Bronchial epithelial cell (primary cell): ENCODE measurements at regions not wholly inside any gene's neighbourhood (a gene's known extent, or its start where the extent isn't known, plus 50 kb on each side); places are given as distances from the start of the nearest gene placed in this dataset.

Source experiments
- DNase-seq: peaks from one replicate; pipeline ENCODE4 v3.0.0-alpha.2; 2010; ENCODE audit warnings: low read depth
- FAIRE-seq: peaks from 2 replicates; lab custom pipeline; 2011; peaks lifted over from hg19 to GRCh38; lab: Jason Lieb, UNC
- H3K27me3 ChIP-seq: 2 replicates; pipeline ENCODE4 v1.5.1; 2011; ENCODE audit warnings: low read length; ENCODE audit not compliant: control insufficient read depth, insufficient read depth
- H3K36me3 ChIP-seq: 2 replicates; pipeline ENCODE4 v1.5.1; 2011; ENCODE audit warnings: low read length; ENCODE audit not compliant: control insufficient read depth, insufficient read depth
- H3K4me3 ChIP-seq: 2 replicates; pipeline ENCODE4 v1.5.1; 2011; ENCODE audit warnings: mild to moderate bottlenecking, low read depth, low read length, control low read depth
- CTCF ChIP-seq: IDR thresholded peaks from 2 replicates; pipeline ENCODE4 v1.5.1; 2011; ENCODE audit warnings: mild to moderate bottlenecking, moderate library complexity, low read length, control low read depth, inconsistent platforms; ENCODE audit not compliant: insufficient read depth, severe bottlenecking

GRCh38 chr15:85274315-85275050, 105.9 kb upstream of the AKAP13 start:
- Histone ChIP-seq H3K4me3 (no peak overlapping the region), H3K27me3 (no peaks in the 10 kb centered on the region), H3K36me3 (no peaks in the 10 kb centered on the region)
- DNase-seq (no peak), FAIRE-seq (no peak)
- no peak for TF ChIP-seq CTCF

GRCh38 chr15:85276508-85276907, 103.9 kb upstream of the AKAP13 start:
- DNase-seq (peak; percentile 49), FAIRE-seq (no peak)
- no peak for TF ChIP-seq CTCF
- Histone ChIP-seq H3K36me3 (no peaks in the 10 kb centered on the region), H3K4me3 (no peak overlapping the region), H3K27me3 (no peaks in the 10 kb centered on the region)

GRCh38 chr15:85276921-85277320, 103.5 kb upstream of the AKAP13 start:
- no peaks in the 10 kb centered on the region for H3K36me3 ChIP-seq
- H3K27me3 ChIP-seq = no peaks in the 10 kb centered on the region
- DNase-seq = peak; percentile 47
- no peak for FAIRE-seq
- TF ChIP-seq CTCF = no peak
- H3K4me3 ChIP-seq = no peak overlapping the region

- no peaks in the 10 kb centered on the region for H3K36me3 ChIP-seq
- DNase-seq = no peak
- H3K27me3 ChIP-seq = no peaks in the 10 kb centered on the region
- TF ChIP-seq CTCF = no peak
- no peak overlapping the region for H3K4me3 ChIP-seq
- no peak for FAIRE-seq
These were observed 102.5 kb upstream of the AKAP13 start for GRCh38 chr15:85277847-85278370.

- no peak for FAIRE-seq
- Histone ChIP-seq H3K36me3 (no peaks in the 10 kb centered on the region), H3K4me3 (no peak overlapping the region), H3K27me3 (no peaks in the 10 kb centered on the region)
- no peak for TF ChIP-seq CTCF
- no peak for DNase-seq
These were observed 100.2 kb upstream of the AKAP13 start for GRCh38 chr15:85280203-85280602.
